Progenitor cell of endocrine pancreas (in vitro differentiated cells): ENCODE measurements at regions not wholly inside any gene's neighbourhood (a gene's known extent, or its start where the extent isn't known, plus 50 kb on each side); places are given as distances from the start of the nearest gene placed in this dataset.
"Not testable (repeated sequence)": the region's sequence is repeated elsewhere in the genome, so short reads cannot be mapped to it uniquely, and the experiment has no call there.

Source experiments
- DNase-seq: peaks from one replicate; pipeline ENCODE4 v3.0.0; 2021; ENCODE audit warnings: low spot score; ENCODE audit not compliant: unreplicated experiment
- H3K27ac Mint-ChIP-seq: 2 replicates; pipeline ENCODE4 v1.8.0; 2021; ENCODE audit warnings: mild to moderate bottlenecking, moderate library complexity, mixed read lengths
- H3K27me3 Mint-ChIP-seq: 2 replicates; pipeline ENCODE4 v1.8.0; 2021; ENCODE audit warnings: mixed read lengths
- H3K36me3 Mint-ChIP-seq: 2 replicates; pipeline ENCODE4 v1.8.0; 2022; ENCODE audit warnings: mixed read lengths; ENCODE audit not compliant: insufficient read depth
- H3K4me1 Mint-ChIP-seq: 2 replicates; pipeline ENCODE4 v1.8.0; 2021; ENCODE audit warnings: low read depth, mixed read lengths
- H3K4me3 Mint-ChIP-seq: 2 replicates; pipeline ENCODE4 v1.8.0; 2021; ENCODE audit warnings: low read depth, mild to moderate bottlenecking, moderate library complexity, mixed read lengths
- H3K9me3 Mint-ChIP-seq: 2 replicates; pipeline ENCODE4 v1.8.0; 2021; ENCODE audit warnings: low read depth, mixed read lengths
- TF ChIP-seq, protein P1 (sequence below): fragments of 200-600 bp; sonication (generic); IDR thresholded peaks from one replicate; pipeline ENCODE4 v1.5.0; 2021; ENCODE audit warnings: antibody characterized with exemption, mild to moderate bottlenecking; ENCODE audit not compliant: unreplicated experiment

DNA sequence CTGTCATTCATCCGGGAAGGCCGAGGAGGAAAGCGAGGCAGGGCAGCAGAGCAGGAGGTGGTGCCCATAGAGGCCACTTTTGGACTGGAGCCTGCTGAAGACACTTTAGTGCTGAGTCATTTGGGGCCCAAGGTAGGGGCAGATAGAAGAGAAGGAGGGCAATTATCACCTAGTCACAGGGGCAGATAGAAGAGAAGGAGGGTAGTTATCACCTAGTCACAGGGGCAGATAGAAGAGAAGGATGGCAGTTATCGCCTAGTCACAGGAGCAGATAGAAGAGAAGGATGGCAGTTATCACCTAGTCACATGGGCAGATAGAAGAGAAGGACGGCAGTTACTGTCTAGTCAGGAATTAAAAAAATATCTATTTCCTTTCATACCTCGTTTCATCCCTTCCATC is 1372.6 kb downstream of the FOXD4L5 start:
- not testable (repeated sequence) for H3K4me1 Mint-ChIP-seq, DNase-seq, H3K36me3 Mint-ChIP-seq, H3K27ac Mint-ChIP-seq, H3K4me3 Mint-ChIP-seq, H3K27me3 Mint-ChIP-seq
- H3K9me3 Mint-ChIP-seq = peaks cover 54% of the 10 kb centered on the region

DNA sequence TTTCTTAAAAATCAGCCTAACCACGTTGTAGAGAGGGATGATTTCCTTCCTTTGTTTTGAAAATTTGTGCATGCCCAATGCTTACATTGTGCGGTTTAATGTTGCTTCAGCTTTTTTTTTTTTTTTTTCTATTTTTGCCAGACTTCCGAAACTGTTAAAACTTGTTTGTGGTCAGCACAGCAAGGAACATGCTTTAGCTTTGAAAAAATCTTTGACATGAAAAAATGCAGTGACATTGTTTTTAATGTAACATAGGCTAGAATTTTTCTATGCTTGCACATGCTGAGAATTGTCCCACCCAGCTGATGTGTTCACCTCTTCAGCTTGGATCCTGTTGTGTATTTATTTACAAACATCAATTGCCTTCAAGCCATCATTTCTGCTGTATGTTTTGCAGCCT is 1375.9 kb downstream of the FOXD4L5 start:
- not testable (repeated sequence) for H3K36me3 Mint-ChIP-seq, H3K27me3 Mint-ChIP-seq, H3K27ac Mint-ChIP-seq, DNase-seq, H3K4me3 Mint-ChIP-seq, H3K4me1 Mint-ChIP-seq
- peaks cover 45% of the 10 kb centered on the region for H3K9me3 Mint-ChIP-seq

DNA sequence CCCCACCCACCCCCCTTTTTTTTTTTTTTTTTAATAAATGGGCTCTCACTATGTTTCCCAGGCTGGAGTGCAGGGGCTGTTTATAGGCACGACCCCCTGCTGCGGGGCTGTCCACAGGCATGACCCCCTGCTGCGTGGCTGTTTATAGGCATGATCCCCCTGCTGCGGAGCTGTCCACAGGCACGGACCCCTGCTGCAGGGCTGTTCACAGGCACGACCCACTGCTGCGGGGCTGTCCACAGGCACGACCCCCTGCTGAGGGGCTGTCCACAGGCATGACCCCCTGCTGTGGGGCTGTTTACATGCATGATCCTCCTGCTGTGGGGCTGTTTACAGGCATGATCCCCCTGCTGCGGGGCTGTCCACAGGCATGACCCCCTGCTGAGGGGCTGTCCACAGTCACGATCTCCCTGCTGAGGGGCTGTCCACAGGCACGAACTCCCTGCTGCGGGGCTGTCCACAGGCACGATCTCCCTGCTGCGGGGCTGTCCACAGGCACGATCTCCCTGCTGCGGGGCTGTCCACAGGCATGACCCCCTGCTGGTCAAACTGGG is 1385.3 kb downstream of the FOXD4L5 start:
- not testable (repeated sequence) for DNase-seq, H3K4me1 Mint-ChIP-seq, H3K4me3 Mint-ChIP-seq, H3K36me3 Mint-ChIP-seq, H3K27me3 Mint-ChIP-seq, H3K27ac Mint-ChIP-seq
- H3K9me3 Mint-ChIP-seq = peaks cover 31% of the 10 kb centered on the region

DNA sequence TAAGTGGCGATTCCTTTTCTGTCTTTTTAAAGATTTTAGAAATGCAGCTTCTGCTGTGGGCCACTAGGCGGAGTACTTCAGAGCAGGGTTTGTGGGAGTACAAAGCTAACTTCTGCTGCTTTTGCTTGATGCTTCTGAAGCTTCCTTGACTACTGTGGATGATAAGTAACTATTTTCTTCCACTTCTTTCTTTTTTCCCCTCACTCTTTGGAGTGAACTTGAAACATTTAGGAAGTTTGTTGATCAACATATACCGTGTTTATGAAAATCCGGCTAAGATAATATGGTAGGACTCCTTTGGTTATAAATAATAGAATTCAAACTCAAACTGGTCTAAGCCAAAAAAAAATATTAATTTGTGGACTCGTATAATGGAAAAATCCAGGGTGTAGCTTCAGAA is 1403.6 kb downstream of the FOXD4L5 start:
- H3K4me1 Mint-ChIP-seq, H3K36me3 Mint-ChIP-seq, DNase-seq, H3K9me3 Mint-ChIP-seq, H3K27me3 Mint-ChIP-seq, H3K4me3 Mint-ChIP-seq, H3K27ac Mint-ChIP-seq: not testable (repeated sequence)

DNA sequence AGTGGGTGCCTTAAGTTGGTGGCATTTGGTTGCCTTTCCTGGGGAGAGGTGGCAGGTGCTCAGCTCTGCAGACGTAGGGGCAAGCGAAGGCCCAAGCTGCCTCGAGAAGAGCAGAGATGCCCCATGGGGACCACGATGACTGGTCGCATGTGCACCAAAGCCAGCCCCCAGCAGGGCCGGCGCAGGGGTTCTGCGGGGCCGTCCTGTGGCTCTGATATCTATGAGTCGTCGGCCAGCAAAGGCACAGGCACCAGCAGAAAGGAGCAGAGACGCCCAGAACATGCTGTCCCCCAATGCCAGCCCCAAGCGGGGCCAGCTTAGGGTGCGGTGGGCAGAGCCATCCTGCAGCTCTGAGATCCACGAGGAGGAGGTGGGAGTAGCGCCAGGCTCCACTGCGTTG is 1408.6 kb downstream of the FOXD4L5 start:
- H3K9me3 Mint-ChIP-seq, H3K4me1 Mint-ChIP-seq, H3K27ac Mint-ChIP-seq: not testable (repeated sequence)

DNA sequence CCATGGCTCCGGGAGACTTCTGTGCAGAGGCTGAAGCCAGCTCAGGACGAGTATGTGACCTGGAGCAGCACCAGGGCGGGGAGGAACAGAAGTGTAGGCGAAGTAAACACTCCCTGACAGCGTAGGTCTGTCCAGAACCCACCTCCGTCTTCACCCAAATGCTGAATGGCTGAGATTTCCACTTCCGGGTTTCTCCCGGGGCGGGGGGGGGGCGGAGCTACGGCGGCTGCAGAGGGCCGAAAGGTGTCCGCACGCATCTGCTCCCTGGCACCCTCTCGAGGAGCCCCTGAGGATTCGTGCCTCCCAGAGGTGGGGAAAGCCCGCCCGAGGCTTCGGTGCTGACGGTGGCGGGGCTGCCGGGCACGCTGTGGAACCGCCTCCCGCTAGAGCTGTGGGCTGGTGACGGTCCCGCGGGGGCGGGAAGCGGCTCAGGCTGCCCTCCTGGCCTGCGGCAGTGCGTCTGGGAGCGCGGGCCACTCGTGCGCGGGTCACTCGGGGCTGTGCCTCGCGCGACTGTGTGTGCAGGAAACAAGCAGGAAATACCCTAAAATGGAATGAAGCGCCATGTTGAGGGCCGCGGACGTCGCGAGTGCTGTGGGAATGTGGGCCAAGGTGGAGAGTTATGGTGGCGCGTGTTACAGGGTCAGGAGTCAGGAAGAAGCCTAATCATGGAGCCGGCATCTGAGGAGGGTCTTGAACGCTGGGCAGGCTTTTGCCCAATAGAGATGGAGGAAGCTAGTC is 1425.4 kb downstream of the FOXD4L5 start:
- DNase-seq = no peak
- Mint-ChIP-seq H3K36me3 (peaks cover 2% of the 10 kb centered on the region), H3K4me1 (no peaks in the 10 kb centered on the region), H3K27ac (no peak overlapping the region), H3K4me3 (no peak overlapping the region), H3K27me3 (no peaks in the 10 kb centered on the region), H3K9me3 (peaks cover 21% of the 10 kb centered on the region)
- TF ChIP-seq, protein P1, sequence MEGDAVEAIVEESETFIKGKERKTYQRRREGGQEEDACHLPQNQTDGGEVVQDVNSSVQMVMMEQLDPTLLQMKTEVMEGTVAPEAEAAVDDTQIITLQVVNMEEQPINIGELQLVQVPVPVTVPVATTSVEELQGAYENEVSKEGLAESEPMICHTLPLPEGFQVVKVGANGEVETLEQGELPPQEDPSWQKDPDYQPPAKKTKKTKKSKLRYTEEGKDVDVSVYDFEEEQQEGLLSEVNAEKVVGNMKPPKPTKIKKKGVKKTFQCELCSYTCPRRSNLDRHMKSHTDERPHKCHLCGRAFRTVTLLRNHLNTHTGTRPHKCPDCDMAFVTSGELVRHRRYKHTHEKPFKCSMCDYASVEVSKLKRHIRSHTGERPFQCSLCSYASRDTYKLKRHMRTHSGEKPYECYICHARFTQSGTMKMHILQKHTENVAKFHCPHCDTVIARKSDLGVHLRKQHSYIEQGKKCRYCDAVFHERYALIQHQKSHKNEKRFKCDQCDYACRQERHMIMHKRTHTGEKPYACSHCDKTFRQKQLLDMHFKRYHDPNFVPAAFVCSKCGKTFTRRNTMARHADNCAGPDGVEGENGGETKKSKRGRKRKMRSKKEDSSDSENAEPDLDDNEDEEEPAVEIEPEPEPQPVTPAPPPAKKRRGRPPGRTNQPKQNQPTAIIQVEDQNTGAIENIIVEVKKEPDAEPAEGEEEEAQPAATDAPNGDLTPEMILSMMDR = no peak

More for the DNA sequence above, 1408.6 kb downstream of the FOXD4L5 start:
- DNase-seq, H3K27me3 Mint-ChIP-seq, H3K4me3 Mint-ChIP-seq, H3K36me3 Mint-ChIP-seq: not testable (repeated sequence)

DNA sequence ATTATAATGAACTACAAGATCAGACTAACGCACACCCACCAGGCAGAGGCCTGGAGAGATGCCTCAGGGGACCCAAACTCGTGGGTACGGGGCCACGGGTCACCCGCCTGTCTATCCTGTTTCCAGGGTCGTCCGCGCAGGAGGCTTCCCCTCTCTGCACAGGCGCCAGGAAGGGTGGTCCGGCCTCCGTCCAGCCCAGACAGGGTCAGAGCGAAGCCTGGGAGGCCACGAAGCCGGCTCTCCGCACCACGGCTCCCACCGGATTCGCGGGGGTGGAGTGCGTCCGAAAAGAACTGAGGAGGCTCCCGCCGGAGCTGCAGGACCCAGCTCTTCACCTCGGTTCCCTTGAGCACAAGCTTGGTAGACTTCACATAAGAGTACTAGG is 1425.9 kb downstream of the FOXD4L5 start:
- H3K27me3 Mint-ChIP-seq, H3K4me1 Mint-ChIP-seq: not testable (repeated sequence)

DNA sequence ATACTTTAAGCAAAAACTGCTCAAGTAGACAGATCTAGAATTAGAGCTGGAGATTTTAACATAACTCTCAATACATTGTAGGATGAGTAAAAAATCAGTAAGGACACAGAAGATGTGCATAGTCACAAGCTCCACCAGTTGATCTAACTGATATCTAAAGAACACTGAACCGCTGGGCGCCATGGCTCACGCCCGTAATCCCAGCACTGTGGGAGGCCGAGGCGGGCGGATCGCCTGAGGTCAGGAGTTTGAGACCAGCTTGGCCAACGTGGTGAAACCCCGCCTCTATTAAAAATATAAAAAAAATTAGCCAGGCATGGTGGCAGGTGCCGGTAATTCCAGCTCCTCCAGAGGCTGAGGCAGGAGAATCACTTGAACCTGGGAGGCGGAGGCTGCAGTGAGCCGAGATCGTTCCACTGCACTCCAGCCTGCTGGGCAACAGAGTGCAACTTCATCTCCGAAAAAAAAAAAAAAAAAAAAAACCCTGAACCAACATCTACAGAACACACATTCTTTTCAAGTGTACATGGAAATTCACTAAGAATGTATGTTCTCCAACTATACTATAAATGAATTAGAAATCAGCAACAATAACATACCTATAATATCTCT is 1431.8 kb downstream of the FOXD4L5 start:
- H3K36me3 Mint-ChIP-seq, DNase-seq, H3K4me3 Mint-ChIP-seq, H3K27ac Mint-ChIP-seq, H3K27me3 Mint-ChIP-seq, H3K4me1 Mint-ChIP-seq: not testable (repeated sequence)
- peaks cover 32% of the 10 kb centered on the region for H3K9me3 Mint-ChIP-seq

More for the DNA sequence above, 1425.9 kb downstream of the FOXD4L5 start:
- not testable (repeated sequence) for H3K36me3 Mint-ChIP-seq, H3K4me3 Mint-ChIP-seq, DNase-seq, H3K27ac Mint-ChIP-seq
- H3K9me3 Mint-ChIP-seq = peaks cover 26% of the 10 kb centered on the region

DNA sequence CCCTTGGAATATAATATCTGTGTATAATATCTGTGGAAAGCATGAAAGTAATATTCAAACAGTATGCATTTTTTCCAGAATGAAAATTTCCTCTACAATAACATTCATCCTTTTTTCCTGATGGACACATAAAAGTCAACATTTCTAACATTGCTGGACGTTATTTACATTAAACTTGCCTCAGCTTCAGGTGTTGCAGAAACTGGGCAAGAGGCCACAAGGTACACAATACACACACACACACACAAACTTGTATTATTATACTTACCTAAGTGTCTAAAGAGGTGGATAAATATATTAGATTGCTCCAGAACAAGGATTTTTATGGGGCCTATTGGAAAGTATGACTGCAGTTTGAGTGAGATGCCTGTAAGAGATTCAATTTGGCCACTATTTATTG is 1460.2 kb downstream of the FOXD4L5 start:
- not testable (repeated sequence) for H3K27ac Mint-ChIP-seq, H3K27me3 Mint-ChIP-seq, DNase-seq, H3K4me1 Mint-ChIP-seq, H3K4me3 Mint-ChIP-seq, H3K36me3 Mint-ChIP-seq
- peaks cover 28% of the 10 kb centered on the region for H3K9me3 Mint-ChIP-seq

DNA sequence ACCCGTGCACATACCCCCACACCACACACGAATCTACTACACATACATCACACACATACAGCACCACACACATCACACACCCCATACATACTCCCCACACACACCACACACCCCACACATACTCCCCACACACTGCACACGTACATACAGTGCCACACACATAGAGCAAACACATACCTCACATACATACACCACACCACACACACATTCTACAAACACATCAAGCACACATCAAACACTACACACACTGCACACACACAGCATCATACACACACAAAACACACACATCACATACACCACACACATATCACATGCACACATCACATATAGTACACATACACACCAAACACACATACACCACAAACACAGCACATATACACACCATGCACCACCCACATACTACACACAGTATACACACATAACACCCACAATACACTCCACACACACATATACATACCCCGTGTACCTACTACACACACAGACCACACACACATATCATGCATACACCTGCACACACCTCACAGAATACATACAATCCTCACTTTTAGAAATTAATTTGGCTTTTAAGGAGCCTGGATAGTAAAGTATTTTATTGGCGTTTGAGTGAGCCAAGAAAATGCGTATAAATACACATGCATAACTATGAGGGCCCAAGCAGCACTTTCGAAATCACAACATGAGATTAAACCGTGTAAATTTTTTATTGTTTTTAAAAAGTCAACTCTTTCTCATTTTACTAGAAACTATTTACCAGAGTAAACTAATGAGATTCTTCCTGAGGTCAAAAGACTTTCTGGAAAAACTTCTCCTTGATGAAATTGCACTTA is 1461.4 kb downstream of the FOXD4L5 start:
- H3K4me1 Mint-ChIP-seq, H3K27me3 Mint-ChIP-seq, H3K36me3 Mint-ChIP-seq, DNase-seq, H3K4me3 Mint-ChIP-seq, H3K27ac Mint-ChIP-seq: not testable (repeated sequence)
- peaks cover 23% of the 10 kb centered on the region for H3K9me3 Mint-ChIP-seq

DNA sequence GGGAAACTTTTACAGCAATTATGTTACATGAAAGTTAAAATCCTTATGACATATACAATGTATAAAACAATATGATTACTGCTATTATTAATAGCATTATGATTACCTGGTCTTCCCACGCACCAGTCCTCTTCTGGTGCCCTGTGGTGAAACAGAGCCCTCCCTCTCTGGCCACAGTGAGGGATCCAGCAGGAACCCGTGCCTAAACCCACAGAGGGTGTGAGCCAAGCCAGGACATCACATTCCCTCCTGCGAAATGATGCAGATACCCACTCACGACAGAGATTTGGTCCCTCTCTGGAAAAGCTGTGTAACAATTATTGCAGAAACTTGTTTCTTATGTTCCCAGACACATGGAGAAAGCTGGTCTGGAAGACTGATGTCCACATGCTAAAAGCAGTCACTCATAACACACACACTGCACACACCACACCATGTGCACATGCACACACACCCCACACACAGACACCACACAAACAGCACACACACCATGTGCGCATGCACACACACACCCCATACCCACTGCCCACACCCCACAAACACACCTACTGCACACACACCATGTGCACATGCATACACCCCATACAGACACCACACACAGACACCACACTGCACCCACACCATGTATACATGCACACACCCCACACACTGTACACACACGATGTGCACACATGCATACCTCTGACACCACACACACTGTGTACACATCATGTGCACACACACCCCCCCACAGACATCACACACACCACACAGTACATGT is 1462.2 kb downstream of the FOXD4L5 start:
- not testable (repeated sequence) for H3K4me3 Mint-ChIP-seq, H3K4me1 Mint-ChIP-seq, H3K27ac Mint-ChIP-seq, DNase-seq
- H3K36me3 Mint-ChIP-seq = peaks cover 10% of the 10 kb centered on the region
- H3K9me3 Mint-ChIP-seq = peaks cover 27% of the 10 kb centered on the region
- peaks cover 11% of the 10 kb centered on the region for H3K27me3 Mint-ChIP-seq
